ENCODE measurements at regions not wholly inside any gene's neighbourhood (a gene's known extent, or its start where the extent isn't known, plus 50 kb on each side); places are given as distances from the start of the nearest gene placed in this dataset.

DNA sequence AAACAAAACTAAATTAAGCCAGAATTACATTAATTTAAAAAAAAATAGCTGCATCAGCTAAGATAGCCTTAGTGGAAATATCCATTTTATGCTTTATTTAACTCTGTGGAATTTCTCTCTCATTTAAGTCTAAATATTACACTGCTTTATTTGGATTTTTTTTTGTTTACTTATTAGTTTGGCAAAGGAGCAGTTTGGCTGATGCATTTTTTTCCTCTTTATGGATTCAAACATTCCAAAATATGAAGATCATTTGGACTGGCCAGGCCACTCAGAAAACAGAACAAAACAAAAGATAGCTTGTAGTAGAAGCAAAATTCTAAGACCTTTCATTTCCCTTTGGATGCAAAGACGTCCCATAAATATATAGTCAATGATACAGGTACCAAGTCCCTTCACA, 707.3 kb upstream of the UBE2E2 start:
- FAIRE-seq = no peak

DNA sequence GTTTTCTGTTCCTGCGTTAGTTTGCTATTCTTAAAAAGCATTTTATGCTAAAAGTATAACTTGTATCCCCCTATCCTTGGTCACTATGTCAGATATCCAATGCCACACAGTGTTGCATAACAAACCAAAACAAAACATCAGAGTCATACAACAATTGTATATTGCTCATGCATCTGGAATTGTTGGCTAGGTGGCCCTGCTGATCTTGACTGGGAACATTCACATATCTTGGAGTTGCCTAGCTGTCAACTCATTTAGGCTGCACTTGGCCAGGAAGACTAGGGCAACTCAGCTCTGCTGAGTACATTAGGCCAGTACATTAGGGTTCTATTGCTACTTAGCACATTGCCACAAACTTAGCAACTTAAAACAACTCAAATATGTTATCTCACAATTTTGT, 706.5 kb upstream of the UBE2E2 start:
- no peak for FAIRE-seq

DNA sequence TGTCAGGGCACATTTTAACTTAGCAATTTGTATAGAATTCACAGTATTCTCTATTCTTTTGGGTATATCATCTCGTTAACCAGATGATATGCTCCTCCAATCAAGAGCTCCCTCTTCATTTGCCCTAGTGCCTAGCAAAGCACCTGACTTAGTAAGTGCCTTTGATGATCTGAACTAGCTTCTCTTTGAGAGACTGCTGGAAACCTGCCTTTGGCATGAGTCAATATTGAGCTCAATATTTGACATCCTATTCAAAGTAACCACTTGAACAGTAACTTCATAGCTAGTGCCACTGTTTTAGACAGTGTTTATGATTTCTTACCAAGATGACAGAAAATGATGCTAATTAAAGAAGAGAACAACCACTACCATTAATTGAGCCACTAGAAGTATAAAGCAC, 696.3 kb upstream of the UBE2E2 start:
- FAIRE-seq = no peak

DNA sequence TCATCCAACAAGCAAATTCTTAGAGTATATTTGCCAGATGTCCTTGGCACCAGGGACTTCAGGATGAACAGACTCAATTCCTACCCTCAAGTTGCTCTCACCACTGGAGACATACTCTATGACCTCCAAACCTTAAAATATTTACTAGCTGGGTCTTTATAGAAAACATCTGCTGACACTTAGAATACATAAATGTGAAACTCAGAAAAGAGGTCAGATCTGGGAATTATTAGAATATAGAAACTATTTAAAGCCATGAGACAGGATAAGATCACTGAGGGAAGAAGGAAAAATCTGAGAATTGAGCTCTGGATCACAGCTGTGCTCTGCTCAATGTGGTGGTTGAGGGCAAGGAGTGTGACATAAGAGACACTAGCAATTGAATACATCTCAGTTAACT, 695.4 kb upstream of the UBE2E2 start:
- FAIRE-seq = no peak

DNA sequence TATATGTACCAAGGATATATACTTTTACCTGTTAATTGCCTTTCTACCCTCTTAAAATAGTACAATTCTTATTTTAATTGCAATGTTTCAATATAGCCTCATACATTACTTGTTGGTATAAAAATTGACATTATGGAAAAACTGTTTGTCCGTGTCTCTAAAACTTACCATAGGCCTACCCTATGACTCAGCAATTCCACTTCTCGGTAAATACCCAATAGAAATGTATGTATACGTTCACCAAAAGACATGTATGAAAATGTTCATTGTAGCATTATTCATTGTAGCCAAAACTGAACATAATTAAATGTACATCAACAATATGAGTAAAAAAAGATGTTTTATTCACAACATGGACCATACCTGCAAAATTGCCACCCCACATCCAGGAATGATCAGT, 679.2 kb upstream of the UBE2E2 start:
- FAIRE-seq = no peak

DNA sequence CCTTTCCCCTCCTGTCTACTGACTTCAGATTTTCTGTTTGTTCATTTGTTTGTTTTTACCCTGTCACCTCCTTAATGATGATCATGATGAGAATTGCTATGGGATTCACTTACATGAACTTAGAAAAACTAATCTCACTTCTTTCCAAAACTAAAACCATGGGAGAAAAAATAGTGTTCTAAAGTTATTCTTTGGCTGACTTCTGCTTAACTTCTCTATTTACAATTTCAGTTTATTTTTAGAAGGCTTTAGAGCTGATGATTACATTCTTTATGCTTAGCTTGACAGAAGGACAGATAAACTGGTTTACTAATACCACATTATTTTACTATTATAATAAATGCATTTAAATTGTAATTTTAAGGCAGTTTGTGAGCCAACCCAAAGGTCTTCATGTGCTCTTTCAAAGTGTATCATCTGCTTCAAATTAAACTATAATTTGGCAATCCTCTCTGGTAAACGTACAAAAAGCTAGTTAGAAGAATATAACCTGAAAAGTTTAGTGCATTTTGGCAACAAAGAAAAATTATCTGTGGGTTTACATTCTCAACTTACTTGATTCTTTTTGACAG, 676.8 kb upstream of the UBE2E2 start:
- FAIRE-seq = no peak

DNA sequence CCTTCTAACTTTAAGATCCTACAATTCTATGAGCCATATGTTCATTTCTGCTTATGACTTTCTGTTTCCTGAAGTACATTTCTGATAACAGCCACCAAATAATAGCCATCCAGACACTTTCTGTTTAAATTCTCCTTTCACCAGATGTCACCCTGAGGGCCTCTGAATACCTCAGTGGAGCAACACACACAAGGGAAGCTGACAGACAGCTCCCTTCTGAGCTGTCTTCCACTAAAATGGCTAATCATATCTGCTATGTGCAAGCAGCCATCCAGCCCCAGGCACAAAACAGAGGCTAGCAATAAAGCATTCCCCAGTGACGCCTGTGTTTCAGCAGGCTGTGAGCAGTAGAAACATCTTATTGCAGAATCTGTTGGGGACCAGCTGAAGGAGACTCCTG, 666.6 kb upstream of the UBE2E2 start:
- FAIRE-seq = no peak

DNA sequence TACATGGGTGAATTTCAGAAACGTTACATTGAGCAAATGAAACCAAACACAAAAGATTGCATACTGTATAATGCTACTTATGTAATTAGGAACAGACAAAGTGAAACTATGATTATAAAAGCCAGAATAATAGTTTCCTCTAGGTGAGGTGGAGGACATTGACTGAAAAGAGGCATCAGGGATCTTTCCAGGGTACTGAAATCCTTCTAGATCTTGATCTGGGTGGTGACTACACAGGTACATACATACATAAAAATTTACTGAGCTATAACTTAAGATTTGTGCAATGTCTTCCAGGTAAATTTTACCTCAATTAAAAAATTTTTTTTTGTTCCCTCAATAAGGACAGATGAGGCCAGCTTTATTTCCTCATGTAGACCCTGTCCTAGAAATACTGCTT, 665.6 kb upstream of the UBE2E2 start:
- FAIRE-seq = no peak

DNA sequence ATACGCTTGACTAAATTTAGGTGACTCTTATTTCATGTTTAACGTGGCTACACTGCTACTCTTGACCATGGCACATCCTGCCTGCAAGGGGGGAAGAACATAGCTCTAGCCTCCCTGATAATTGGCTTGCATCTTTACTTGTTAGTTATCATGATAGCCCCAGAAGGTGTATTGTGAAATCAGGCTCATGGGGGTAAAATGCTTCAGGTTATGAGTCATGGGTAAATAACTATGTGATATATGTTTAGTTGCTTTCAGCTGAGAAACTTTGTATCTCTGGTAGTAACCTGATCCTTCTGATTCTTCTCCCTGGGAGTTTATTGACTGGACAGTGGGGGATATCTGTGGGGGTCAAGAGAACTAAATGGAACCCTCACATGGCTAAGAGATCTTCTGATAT, 660.8 kb upstream of the UBE2E2 start:
- no peak for FAIRE-seq

DNA sequence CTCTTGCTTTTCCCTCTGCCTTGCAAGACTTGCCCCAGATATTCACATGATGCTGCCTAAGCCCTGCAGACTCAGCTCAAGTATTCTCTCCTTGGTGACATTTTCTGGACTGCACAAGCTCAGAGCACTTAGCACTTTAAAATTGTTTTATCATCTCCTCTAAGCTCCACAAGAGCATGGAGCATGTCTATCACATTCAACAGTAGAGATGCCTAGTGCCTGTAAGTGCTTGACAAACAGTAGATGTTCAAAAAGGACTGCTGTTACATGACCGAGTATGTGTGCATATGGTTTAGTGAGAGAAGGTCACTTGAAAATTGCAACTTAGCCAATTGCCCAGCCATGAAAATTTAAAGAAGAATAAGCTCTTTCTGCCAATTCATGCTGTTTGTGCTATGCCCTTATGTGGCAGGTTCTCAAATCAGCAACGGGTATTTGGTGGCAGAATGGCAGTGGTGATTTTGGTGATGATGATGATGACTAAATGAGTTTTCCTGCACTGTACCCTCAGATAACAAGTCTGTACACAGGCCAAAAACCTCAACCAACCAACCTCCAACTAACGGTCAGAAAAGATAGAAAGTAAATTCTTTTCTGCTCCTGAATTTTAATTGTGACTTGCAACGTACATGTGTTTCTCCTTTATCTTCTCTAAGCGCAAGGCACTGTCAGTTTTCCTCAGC, 647.2 kb upstream of the UBE2E2 start:
- FAIRE-seq = no peak

DNA sequence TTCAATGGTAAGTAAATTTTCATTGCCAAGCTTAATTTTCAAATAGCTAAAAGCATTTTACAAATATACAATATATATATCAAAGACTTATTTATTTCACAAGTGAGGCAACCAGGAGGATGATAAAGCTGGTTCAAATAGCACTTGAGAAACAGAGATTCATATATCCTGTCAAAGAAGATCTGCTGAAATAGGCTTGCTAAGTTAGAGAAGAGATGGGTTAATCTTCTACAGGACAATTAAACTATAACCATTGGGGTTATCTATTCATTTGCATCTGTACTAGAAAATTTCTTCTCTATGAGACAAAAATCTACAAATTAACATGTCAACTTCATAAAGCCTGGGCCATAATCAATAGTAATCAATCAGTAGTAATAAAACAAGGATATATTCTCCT, 637.7 kb upstream of the UBE2E2 start:
- no peak for FAIRE-seq

DNA sequence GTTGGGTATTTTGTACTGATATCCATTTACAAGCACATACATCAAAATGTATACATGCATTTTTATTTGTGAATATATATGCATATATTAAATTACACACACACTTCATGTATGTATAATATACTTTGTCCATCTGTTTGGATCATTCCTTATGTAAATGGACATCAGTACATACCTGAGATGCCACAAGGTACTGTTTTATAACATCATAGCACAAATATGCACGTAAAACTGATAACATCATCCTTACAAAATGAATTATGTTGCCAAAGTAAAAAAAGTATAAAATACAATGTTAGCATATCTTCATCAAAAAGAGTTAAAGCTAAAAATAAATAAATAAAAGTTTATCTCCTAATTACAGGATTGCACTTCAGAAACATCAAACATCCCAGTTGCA, 634.8 kb upstream of the UBE2E2 start:
- no peak for FAIRE-seq

DNA sequence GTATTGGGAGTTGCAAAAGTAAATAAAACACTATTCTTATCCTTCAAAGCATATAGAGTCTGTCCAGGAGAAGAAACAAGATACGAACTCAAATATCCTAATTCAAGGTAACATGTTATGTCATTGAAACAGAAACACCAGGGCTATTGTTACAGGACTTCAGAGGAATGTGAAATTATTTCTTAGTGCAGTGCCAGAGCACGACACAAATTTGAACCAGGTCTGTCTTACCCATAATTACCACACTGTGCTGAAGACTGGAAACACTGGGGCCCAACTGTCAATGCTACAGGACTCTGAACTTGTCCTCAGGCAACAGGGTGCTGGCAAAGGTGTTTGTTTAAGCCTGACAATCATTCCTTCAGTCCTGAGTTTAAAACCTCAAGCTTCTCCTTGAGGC, 633.6 kb upstream of the UBE2E2 start:
- no peak for FAIRE-seq

DNA sequence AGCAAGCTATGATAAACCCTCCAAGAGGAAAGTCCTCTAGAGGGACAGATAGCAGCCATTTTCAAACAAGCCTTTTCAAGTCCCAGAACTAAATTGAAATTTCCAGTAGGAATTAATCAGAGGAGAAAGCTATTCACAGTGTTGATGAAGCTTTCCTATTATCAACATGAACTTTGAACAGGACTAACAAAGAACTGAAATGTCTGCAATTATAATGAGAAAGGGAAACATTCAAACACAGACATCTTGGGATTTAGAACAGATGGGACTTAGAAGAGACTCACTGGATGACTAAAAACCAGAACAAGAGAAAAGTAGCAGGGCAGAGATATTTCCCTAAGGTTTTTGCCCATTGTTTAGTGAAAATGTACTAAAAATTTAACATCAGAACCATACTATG, 622.1 kb upstream of the UBE2E2 start:
- FAIRE-seq = no peak

DNA sequence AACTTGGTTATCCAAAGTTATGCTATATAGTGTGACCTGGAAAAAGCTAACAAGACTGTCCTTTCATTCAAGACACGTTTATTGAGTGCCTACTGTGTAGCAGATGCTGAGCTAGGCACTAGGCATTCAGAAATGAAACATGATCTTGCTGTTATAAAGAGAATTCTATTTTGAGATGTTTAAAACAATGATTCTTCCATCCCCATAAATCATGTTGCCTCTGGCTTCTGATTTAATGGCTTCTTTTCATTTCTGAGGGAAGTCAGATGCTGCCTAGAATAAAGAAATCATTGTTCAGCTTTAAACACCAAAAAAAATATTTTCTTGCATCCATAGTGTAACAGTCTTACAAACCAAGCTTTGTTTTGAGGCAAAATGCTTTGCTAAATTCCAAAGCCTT, 620.9 kb upstream of the UBE2E2 start:
- FAIRE-seq = no peak

DNA sequence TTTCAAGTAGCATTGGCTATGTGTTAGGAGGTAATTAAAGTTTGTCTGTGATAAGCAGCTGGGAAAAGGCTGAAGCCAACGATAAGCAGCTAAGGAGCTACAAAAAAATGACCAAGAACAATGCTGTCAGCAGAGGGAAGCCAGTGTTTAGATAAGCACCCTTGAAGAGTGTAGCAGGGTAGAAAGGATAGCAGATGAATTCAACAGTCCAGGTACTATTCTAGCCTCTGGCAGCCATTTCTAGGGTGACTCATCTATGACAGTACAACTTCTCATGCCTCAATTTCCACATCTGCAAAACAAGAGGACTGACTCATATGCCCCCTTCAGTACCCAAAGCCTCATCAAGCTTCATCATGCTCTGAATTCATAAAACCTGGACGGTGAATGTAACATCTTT, 617.6 kb upstream of the UBE2E2 start:
- no peak for FAIRE-seq

DNA sequence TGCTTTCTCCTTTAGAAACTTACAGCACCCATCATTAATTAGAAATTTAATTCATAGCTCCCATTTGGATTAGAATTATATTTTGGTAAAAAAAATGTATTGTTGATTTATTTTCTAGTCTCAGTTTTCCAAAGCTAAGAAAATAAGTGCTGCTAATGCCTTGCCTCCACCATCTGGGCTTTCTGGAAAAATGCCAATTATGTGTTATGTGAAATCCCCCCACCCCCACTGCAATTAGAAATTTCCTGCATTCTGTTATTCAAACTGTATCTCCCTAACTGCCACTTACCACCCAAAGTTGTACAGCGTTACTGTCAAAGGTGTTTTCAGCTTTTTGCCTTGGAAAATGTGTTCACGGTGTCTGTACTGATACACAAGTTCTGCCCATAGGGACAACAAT, 617.2 kb upstream of the UBE2E2 start:
- FAIRE-seq = no peak

DNA sequence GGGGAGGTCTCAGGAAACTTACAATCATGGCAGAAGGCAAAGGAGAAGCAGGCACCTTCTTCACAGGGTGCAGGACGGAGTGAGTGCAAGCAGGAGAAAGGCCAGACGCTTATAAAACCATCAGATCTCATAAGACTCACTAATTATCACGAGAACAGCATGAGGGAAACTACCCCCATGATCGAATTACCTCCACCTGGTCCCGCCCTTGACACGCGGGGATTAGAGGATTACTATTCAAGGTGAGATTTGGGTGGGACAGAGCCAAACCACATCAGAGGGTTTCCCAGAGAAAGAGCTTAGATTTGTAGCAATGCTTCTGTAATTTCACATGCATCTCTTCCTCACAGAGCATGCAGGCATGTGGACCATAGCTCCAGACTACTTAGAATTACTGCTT, 615.7 kb upstream of the UBE2E2 start:
- no peak for FAIRE-seq

DNA sequence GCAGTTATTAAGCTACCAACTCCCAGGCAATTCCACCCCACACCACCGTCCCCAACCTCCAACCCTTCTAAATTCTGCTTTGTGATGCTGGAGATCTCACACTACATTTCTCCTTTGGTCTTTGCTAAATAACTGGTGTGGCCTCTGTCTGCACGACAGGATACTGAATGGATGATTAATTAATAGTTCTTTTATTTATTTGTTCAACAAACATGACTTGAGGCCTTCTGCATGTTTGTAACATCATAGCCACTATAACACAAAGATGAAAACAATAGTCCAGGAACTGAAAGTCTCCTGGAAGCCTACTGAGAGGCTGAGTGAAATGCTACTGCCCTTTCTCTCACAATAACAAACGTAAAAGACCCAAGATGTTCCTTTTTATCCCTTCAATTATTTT, 609.5 kb upstream of the UBE2E2 start:
- FAIRE-seq = no peak

DNA sequence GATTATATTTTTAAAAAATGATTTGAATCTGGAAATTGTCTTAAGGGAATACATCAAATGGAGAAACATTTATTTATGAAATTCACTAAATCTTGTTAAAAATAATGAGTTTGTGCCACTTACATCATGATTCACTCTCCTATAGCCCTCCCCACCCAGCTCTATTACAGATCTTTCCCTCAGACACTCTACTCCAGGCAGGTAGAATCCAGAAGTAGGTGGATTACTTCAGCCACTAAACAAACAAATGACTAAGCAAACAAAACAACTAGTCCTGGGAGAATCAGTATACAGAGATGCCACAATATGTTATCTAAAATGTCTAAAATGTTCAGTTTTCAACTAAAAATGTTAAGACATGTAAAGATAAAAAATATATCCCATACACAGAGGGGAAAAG, 608.1 kb upstream of the UBE2E2 start:
- FAIRE-seq = no peak

DNA sequence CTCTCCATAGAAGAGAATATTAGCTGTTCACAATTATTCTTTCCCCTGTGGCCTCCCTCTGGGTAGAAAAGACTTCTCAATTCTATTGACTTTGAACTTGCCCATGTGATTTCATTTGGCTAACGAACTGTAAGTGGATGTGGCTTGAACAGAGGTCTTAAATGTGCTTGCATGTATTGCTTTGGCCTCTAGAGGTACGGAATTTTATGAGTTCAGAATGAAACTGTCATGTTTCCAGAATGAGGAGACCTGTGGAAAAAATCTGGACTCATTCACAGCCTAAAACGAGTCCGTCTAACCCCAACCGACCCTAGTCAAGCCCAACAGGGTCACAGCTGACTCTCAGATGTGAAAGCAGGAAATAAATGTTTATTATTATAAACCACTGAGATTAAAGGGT, 596.7 kb upstream of the UBE2E2 start:
- FAIRE-seq = no peak

DNA sequence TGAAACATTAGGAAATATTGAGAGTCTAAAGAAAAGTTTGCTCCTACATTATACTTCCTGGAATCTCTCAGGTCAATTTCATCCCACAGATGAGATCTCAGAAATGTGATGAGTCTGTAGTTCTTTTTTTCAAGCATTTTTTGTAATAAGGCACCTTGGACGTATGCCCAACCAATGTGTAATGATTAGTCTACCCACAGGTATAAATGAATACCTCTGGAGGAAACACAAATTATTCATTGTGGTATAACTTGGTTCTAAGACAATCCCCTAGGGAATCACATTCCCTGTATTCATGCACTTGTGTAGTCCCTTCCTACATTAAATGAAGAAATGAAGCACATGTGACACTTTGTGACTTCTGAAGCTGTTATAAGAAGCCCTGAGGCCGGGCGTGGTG, 596.2 kb upstream of the UBE2E2 start:
- no peak for FAIRE-seq

DNA sequence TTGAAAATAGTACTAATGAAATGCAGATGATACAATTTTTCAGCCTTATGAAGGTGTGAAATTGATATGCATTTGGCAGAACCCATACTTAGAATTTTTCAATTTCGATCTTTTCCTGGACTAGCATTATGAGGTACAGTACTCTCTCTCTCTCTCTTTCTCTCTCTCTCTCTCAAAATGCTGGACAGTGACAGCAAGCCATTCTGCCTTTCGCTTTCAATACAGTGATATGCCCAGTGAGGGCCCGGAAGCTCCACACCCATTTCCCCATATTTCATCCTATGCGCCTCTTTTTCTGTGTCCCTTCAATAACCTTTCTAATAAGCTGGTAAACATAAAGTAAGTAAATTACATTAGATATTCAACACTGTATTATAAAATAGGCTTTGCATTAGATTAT, 595.0 kb upstream of the UBE2E2 start:
- FAIRE-seq = no peak

DNA sequence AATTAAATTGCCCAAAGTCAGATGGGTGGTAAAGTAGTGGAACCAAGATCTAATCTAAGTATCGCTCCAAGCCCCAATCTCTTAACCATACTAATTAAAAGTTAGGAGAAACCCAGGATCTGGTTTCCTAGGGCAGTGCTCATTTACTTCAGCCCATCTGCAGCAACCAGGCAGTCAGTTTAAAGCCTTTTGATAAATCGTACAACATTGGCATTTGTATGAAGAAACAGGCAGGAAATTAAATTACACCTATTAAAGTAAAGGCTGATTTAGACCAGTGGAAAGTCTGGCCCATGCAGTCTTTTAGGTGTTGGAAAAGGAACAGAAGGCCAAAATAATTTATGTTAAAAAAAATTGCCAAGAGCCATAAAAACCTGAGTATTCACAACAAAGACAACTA, 594.4 kb upstream of the UBE2E2 start:
- no peak for FAIRE-seq

DNA sequence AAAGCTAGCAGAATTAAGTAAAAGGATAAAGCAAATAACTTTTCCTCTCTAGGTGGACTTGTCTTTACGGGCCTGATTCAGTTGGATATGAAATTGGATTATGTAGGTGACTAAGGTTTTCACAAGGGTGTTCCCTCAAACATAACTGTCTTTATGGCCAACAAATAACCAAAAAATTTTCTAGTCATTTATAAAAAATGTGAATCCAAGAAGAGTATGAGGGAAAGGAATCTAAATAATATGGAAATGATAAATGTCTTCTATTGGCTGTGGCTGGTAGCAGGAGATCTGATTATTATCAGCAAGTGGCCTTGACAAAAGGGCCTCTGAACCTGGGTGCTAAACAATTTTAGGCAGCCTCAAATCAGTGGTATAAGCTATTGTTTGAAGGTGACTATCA, 594.0 kb upstream of the UBE2E2 start:
- FAIRE-seq = no peak

DNA sequence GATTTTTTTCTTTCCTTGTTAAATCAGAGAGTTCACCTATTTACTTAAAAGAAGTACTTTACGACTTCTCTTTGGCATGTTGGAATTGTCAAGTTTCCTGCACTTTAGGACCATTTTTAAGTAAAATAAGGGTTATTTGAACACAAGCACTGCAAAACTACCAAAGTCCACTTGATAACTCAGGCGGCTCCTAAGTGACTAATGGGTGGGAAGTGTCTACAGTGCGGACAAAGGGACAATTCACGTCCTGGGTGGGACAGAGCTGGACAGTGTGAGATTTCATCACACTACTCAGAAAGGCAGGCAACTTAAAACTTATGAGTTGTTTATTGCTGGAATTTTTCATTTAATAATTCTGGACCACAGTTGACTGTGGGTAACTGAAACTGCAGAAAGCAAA, 590.2 kb upstream of the UBE2E2 start:
- FAIRE-seq = no peak
